GM23248 (cell line): ENCODE measurements at regions not wholly inside any gene's neighbourhood (a gene's known extent, or its start where the extent isn't known, plus 50 kb on each side); places are given as distances from the start of the nearest gene placed in this dataset.

Experiments
- EZH2 ChIP-seq: fragments of 200-600 bp; sonication (generic); IDR thresholded peaks from 2 replicates; pipeline ENCODE4 v1.6.1; 2018; ENCODE audit warnings: antibody characterized with exemption, mild to moderate bottlenecking; ENCODE audit not compliant: insufficient read depth, poor library complexity, severe bottlenecking
- EZH2phosphoT487 ChIP-seq: fragments of 200-600 bp; sonication (generic); IDR thresholded peaks from 2 replicates; pipeline ENCODE4 v1.6.1; 2018; ENCODE audit warnings: antibody characterized with exemption, moderate library complexity, mild to moderate bottlenecking, low read depth; ENCODE audit not compliant: insufficient read depth

- TF ChIP-seq EZH2 (no peak), EZH2phosphoT487 (no peak)
Observed at GRCh38 chr5:65075623-65076250, 307.0 kb downstream of the CWC27 start.
